ENCODE measurements at regions not wholly inside any gene's neighbourhood (a gene's known extent, or its start where the extent isn't known, plus 50 kb on each side); places are given as distances from the start of the nearest gene placed in this dataset.
A peak's percentile ranks its signal among the peaks of the same experiment; 100 is the strongest.

GRCh38 chr19:28288572-28289264 is 924.2 kb downstream of the UQCRFS1 start:
- Histone ChIP-seq H3K79me1 (ENCODE audit: low read length) (no peaks in the 10 kb centered on the region), H2AK5ac (ENCODE audit: low read length) (no peak overlapping the region), H4K5ac (ENCODE audit: low read length) (no peak overlapping the region), H2BK5ac (ENCODE audit: low read length) (no peak overlapping the region), H3K79me2 (ENCODE audit: control insufficient read depth, insufficient read depth, low read length) (no peaks in the 10 kb centered on the region), H3K4me1 (ENCODE audit: control insufficient read depth, low read depth, low read length) (peaks cover 18% of the 10 kb centered on the region), H2BK120ac (ENCODE audit: low read depth, low read length) (no peak overlapping the region), H3K56ac (ENCODE audit: low read length) (no peak overlapping the region), H3K18ac (ENCODE audit: low read length) (peak overlapping the region; percentile 65), H2BK15ac (replicated peaks; ENCODE audit: low read depth) (no peak overlapping the region), H3K4me2 (ENCODE audit: low read length) (no peak overlapping the region), H3K27me3 (ENCODE audit: insufficient read depth, low read length, poor library complexity) (no peaks in the 10 kb centered on the region), H3K36me3 (ENCODE audit: control insufficient read depth, insufficient read depth, low read length) (no peaks in the 10 kb centered on the region), H3K23ac (ENCODE audit: low read length) (no peak overlapping the region), H4K8ac (ENCODE audit: low read depth, low read length) (no peak overlapping the region), H3K27ac (ENCODE audit: low read depth, low read length) (no peak overlapping the region), H3K9ac (ENCODE audit: low read length) (no peak overlapping the region), H3K4me3 (ENCODE audit: low read length) (no peak overlapping the region), H3K4ac (ENCODE audit: low read depth, low read length) (no peak overlapping the region)
- no CpG with 5 or more reads among the region's 5 CpGs for WGBS (ENCODE audit: extremely low coverage, insufficient coverage, low lambda C conversion rate)
- DNase-seq, result no peak

- Histone ChIP-seq H3K4me1 (ENCODE audit: control insufficient read depth, low read depth, low read length) (peaks cover 8% of the 10 kb centered on the region), H2AK5ac (ENCODE audit: low read length) (no peak overlapping the region)
These were observed 927.0 kb downstream of the UQCRFS1 start for GRCh38 chr19:28285917-28286316.

GRCh38 chr19:28285078-28285477 is 927.9 kb downstream of the UQCRFS1 start:
- no peak overlapping the region for H3K9ac ChIP-seq (ENCODE audit: low read length)
- H3K56ac ChIP-seq (ENCODE audit: low read length), result no peak overlapping the region
- no peaks in the 10 kb centered on the region for H3K79me2 ChIP-seq (ENCODE audit: control insufficient read depth, insufficient read depth, low read length)
- H3K18ac ChIP-seq (ENCODE audit: low read length), result no peak overlapping the region
- no peak overlapping the region for H2AK5ac ChIP-seq (ENCODE audit: low read length)
- H3K79me1 ChIP-seq (ENCODE audit: low read length), result no peaks in the 10 kb centered on the region
- H4K5ac ChIP-seq (ENCODE audit: low read length), result no peak overlapping the region
- no peaks in the 10 kb centered on the region for H3K27me3 ChIP-seq (ENCODE audit: insufficient read depth, low read length, poor library complexity)
- peaks cover 7% of the 10 kb centered on the region for H3K4me1 ChIP-seq (ENCODE audit: control insufficient read depth, low read depth, low read length)
- no peak overlapping the region for H2BK15ac ChIP-seq (replicated peaks; ENCODE audit: low read depth)
- DNase-seq, result no peak
- no peak overlapping the region for H3K27ac ChIP-seq (ENCODE audit: low read depth, low read length)
- no peak overlapping the region for H2BK5ac ChIP-seq (ENCODE audit: low read length)
- H4K8ac ChIP-seq (ENCODE audit: low read depth, low read length), result no peak overlapping the region
- no peak overlapping the region for H3K23ac ChIP-seq (ENCODE audit: low read length)
- no peak overlapping the region for H3K4me3 ChIP-seq (ENCODE audit: low read length)
- H3K4me2 ChIP-seq (ENCODE audit: low read length), result no peak overlapping the region
- no peaks in the 10 kb centered on the region for H3K36me3 ChIP-seq (ENCODE audit: control insufficient read depth, insufficient read depth, low read length)
- H2BK120ac ChIP-seq (ENCODE audit: low read depth, low read length), result no peak overlapping the region
- no peak overlapping the region for H3K4ac ChIP-seq (ENCODE audit: low read depth, low read length)

More at GRCh38 chr19:28285917-28286316, 927.0 kb downstream of the UQCRFS1 start:
- Histone ChIP-seq H3K79me2 (ENCODE audit: control insufficient read depth, insufficient read depth, low read length) (no peaks in the 10 kb centered on the region), H3K23ac (ENCODE audit: low read length) (no peak overlapping the region), H3K18ac (ENCODE audit: low read length) (no peak overlapping the region), H2BK120ac (ENCODE audit: low read depth, low read length) (no peak overlapping the region), H2BK5ac (ENCODE audit: low read length) (no peak overlapping the region), H4K5ac (ENCODE audit: low read length) (no peak overlapping the region), H3K4ac (ENCODE audit: low read depth, low read length) (no peak overlapping the region), H3K56ac (ENCODE audit: low read length) (no peak overlapping the region), H3K36me3 (ENCODE audit: control insufficient read depth, insufficient read depth, low read length) (no peaks in the 10 kb centered on the region), H3K27ac (ENCODE audit: low read depth, low read length) (no peak overlapping the region), H3K27me3 (ENCODE audit: insufficient read depth, low read length, poor library complexity) (no peaks in the 10 kb centered on the region), H2BK15ac (replicated peaks; ENCODE audit: low read depth) (no peak overlapping the region), H3K9ac (ENCODE audit: low read length) (no peak overlapping the region), H3K4me3 (ENCODE audit: low read length) (no peak overlapping the region), H3K4me2 (ENCODE audit: low read length) (no peak overlapping the region), H4K8ac (ENCODE audit: low read depth, low read length) (no peak overlapping the region), H3K79me1 (ENCODE audit: low read length) (no peaks in the 10 kb centered on the region)
- WGBS (ENCODE audit: extremely low coverage, insufficient coverage, low lambda C conversion rate), result no CpG with 5 or more reads among the region's 2 CpGs
- no peak for DNase-seq

- no peaks in the 10 kb centered on the region for H3K36me3 ChIP-seq (ENCODE audit: control insufficient read depth, insufficient read depth, low read length)
- no peak overlapping the region for H3K4me2 ChIP-seq (ENCODE audit: low read length)
- H3K27me3 ChIP-seq (ENCODE audit: insufficient read depth, low read length, poor library complexity), result no peaks in the 10 kb centered on the region
These were observed 928.6 kb downstream of the UQCRFS1 start for GRCh38 chr19:28284389-28284788.

GRCh38 chr19:28283592-28283991 is 929.4 kb downstream of the UQCRFS1 start:
- Histone ChIP-seq H3K79me2 (ENCODE audit: control insufficient read depth, insufficient read depth, low read length) (no peaks in the 10 kb centered on the region), H2AK5ac (ENCODE audit: low read length) (no peak overlapping the region), H3K4ac (ENCODE audit: low read depth, low read length) (no peak overlapping the region), H3K4me2 (ENCODE audit: low read length) (no peak overlapping the region), H3K9ac (ENCODE audit: low read length) (no peak overlapping the region), H3K18ac (ENCODE audit: low read length) (no peak overlapping the region), H3K56ac (ENCODE audit: low read length) (no peak overlapping the region), H3K27ac (ENCODE audit: low read depth, low read length) (no peak overlapping the region), H3K79me1 (ENCODE audit: low read length) (no peaks in the 10 kb centered on the region), H3K4me3 (ENCODE audit: low read length) (no peak overlapping the region), H4K8ac (ENCODE audit: low read depth, low read length) (no peak overlapping the region), H3K27me3 (ENCODE audit: insufficient read depth, low read length, poor library complexity) (no peaks in the 10 kb centered on the region), H3K4me1 (ENCODE audit: control insufficient read depth, low read depth, low read length) (peaks cover 1% of the 10 kb centered on the region), H2BK15ac (replicated peaks; ENCODE audit: low read depth) (no peak overlapping the region), H3K23ac (ENCODE audit: low read length) (no peak overlapping the region), H3K36me3 (ENCODE audit: control insufficient read depth, insufficient read depth, low read length) (no peaks in the 10 kb centered on the region), H2BK5ac (ENCODE audit: low read length) (no peak overlapping the region), H4K5ac (ENCODE audit: low read length) (no peak overlapping the region), H2BK120ac (ENCODE audit: low read depth, low read length) (no peak overlapping the region)
- DNase-seq, result no peak
- 100% methylated on average over 2 of the region's 2 CpGs for WGBS (ENCODE audit: extremely low coverage, insufficient coverage, low lambda C conversion rate)

More at GRCh38 chr19:28284389-28284788, 928.6 kb downstream of the UQCRFS1 start:
- Histone ChIP-seq H3K4me1 (ENCODE audit: control insufficient read depth, low read depth, low read length) (peaks cover 4% of the 10 kb centered on the region), H4K5ac (ENCODE audit: low read length) (no peak overlapping the region), H3K79me2 (ENCODE audit: control insufficient read depth, insufficient read depth, low read length) (no peaks in the 10 kb centered on the region), H3K79me1 (ENCODE audit: low read length) (no peaks in the 10 kb centered on the region), H2BK15ac (replicated peaks; ENCODE audit: low read depth) (no peak overlapping the region), H3K56ac (ENCODE audit: low read length) (no peak overlapping the region), H2BK5ac (ENCODE audit: low read length) (no peak overlapping the region), H3K4ac (ENCODE audit: low read depth, low read length) (no peak overlapping the region), H2BK120ac (ENCODE audit: low read depth, low read length) (no peak overlapping the region), H2AK5ac (ENCODE audit: low read length) (no peak overlapping the region), H3K27ac (ENCODE audit: low read depth, low read length) (no peak overlapping the region), H3K9ac (ENCODE audit: low read length) (no peak overlapping the region), H3K18ac (ENCODE audit: low read length) (no peak overlapping the region), H3K4me3 (ENCODE audit: low read length) (no peak overlapping the region), H4K8ac (ENCODE audit: low read depth, low read length) (no peak overlapping the region), H3K23ac (ENCODE audit: low read length) (no peak overlapping the region)
- DNase-seq, result no peak

- no peak overlapping the region for H2BK5ac ChIP-seq (ENCODE audit: low read length)
- no peak overlapping the region for H2BK120ac ChIP-seq (ENCODE audit: low read depth, low read length)
- no peak overlapping the region for H3K9ac ChIP-seq (ENCODE audit: low read length)
- no peak overlapping the region for H3K4ac ChIP-seq (ENCODE audit: low read depth, low read length)
- H3K79me1 ChIP-seq (ENCODE audit: low read length), result no peaks in the 10 kb centered on the region
- H2AK5ac ChIP-seq (ENCODE audit: low read length), result no peak overlapping the region
- H3K4me3 ChIP-seq (ENCODE audit: low read length), result no peak overlapping the region
- no peak overlapping the region for H4K5ac ChIP-seq (ENCODE audit: low read length)
- no CpG with 5 or more reads among the region's 1 CpG for WGBS (ENCODE audit: extremely low coverage, insufficient coverage, low lambda C conversion rate)
- H3K18ac ChIP-seq (ENCODE audit: low read length), result no peak overlapping the region
- no peak overlapping the region for H3K27ac ChIP-seq (ENCODE audit: low read depth, low read length)
- no peak overlapping the region for H2BK15ac ChIP-seq (replicated peaks; ENCODE audit: low read depth)
- no peak overlapping the region for H3K23ac ChIP-seq (ENCODE audit: low read length)
- H3K4me1 ChIP-seq (ENCODE audit: control insufficient read depth, low read depth, low read length), result no peaks in the 10 kb centered on the region
- no peaks in the 10 kb centered on the region for H3K79me2 ChIP-seq (ENCODE audit: control insufficient read depth, insufficient read depth, low read length)
- DNase-seq, result no peak
- H3K56ac ChIP-seq (ENCODE audit: low read length), result no peak overlapping the region
- no peaks in the 10 kb centered on the region for H3K36me3 ChIP-seq (ENCODE audit: control insufficient read depth, insufficient read depth, low read length)
- no peak overlapping the region for H3K4me2 ChIP-seq (ENCODE audit: low read length)
- no peaks in the 10 kb centered on the region for H3K27me3 ChIP-seq (ENCODE audit: insufficient read depth, low read length, poor library complexity)
- no peak overlapping the region for H4K8ac ChIP-seq (ENCODE audit: low read depth, low read length)
These were observed 931.3 kb downstream of the UQCRFS1 start for GRCh38 chr19:28281676-28282075.

Measured in mesendoderm (in vitro differentiated cells).